HUDEP-2 (cell line): ENCODE measurements at regions not wholly inside any gene's neighbourhood (a gene's known extent, or its start where the extent isn't known, plus 50 kb on each side); places are given as distances from the start of the nearest gene placed in this dataset.

Experiments
- DNase-seq, 76 experiments: peaks; one replicate each; lab custom pipeline; 2025; ENCODE audit not compliant: unreplicated experiment in 76 of 76; lab: John Stamatoyannopoulos, UW

DNA sequence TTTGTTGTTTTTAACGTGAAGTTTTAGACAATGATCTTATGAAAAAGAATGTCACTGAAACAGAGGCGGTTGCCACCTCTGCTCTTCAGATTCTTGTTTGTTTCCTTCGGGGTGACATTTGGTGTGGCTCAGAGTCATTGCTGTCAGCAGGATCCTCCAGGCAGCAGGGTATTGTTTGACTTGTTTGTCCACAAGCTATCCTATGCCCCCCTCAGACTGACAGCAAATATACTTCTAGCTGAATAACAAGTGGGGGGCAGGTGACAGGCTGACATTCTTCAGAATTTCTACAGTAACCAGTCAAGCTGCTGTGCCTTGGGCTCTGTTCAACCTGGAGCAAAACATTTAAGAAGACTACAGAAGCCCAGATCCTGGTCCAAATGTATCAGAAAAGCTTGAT lies 383.3 kb downstream of the YTHDC2 start:
- no peak for DNase-seq

DNA sequence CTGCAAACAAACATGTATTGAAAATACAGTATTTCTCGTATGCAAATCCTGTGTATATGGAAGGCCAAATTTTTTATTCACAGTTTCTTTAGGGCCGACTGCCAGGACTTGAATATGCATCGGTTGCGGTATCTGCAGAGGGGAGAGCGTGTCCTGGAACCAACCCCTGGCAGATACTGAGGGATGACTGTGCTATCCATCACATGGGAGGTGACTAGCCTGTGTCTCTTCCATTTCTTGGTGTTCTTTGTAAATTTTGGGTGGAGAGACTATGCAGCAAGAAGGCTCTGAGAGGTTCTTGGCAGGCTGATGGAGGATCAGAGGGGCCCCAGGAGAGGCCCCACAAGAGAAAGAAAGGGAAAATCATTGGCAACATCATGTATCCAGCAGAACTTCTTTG lies 384.3 kb downstream of the YTHDC2 start:
- no peak for DNase-seq

DNA sequence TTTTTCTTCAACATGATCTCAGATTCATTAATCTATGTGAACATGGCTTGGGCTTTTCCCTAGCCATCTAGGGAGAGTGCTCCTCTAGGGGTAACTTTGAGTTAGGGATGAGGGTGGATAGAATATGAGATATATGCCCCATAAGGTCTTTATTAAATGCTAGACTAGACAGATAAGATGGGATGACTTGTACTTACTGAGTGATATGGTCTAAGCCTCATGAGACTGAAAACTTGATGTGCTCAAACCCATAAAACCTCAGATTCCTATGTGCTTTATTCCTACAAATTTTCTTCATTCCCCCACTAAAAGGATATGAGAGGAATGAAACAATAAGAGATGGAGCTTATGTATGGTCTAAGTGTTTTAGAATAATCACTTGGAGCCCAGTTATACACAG lies 386.6 kb downstream of the YTHDC2 start:
- DNase-seq = no peak

DNA sequence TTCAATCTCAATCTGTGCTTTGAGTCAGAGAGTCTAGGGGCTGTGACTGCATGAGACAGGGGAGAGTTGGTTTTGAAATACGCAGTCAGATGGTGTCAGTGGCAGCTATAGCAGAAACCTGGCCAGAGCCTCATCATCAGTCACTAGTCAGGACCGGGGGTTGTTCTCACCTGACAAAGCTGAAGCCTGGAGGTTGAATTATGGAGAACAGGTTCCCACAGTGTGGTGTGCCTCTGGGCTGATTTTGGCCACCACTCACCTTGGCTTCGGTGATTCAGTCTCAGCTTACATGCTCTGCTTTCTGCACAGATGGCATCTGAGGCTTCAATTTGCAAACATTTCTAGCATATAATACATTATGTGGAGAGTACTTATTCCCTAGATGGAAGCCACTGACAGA lies 387.3 kb downstream of the YTHDC2 start:
- DNase-seq = no peak

DNA sequence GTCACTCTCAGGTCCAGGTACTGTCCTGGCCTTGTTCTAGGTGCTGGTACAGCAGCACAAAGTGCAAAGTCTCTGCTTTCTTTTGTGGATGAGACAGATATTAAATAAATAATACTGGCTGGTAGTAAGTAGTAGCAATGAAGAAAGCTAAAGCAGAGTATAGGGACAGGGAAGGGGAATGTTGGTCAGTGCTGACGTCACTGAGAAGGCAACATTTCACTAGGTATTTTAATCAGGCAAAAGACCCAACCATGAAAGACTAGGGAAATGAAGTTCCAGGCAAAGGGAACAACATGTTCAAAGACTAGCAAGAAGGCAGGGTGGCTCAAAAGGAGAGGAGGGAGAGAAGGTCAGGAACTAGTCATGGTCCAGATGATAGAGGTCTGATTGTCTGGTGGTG lies 388.2 kb downstream of the YTHDC2 start:
- no peak for DNase-seq

DNA sequence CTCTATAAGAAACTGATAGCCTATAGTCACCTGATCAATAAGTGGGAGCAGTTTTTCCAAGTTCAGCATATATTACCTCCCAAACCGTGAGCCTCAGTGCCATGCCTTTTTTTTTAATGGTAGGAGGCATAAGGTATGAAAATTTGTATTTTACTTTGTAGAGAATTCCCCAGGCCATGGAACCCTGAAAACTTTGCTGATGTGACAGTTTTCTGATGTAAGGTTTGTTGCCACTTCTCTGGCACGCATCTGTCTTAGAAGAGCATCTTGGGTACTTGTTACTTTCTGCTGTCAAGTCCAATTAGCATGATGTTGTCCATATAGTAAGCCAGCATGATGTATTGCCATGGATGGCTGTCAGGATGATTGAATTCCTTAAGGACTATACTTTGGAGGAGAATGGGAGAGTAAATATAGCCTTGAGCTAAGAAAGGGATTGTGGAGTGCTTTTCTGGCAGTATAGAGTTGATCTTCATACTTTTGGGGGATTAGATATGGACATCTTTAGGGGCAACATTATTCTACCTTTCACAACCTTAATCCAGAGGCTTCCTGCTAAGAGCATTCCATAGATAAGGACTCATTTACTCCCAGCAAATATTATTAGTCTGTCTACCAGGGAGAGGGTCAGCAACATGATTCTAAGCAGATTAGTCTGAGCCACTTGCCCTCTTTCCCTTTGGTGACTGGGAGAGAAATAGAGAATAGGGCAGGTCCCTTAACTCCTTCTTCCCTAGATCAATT lies 389.6 kb downstream of the YTHDC2 start:
- DNase-seq = no peak

DNA sequence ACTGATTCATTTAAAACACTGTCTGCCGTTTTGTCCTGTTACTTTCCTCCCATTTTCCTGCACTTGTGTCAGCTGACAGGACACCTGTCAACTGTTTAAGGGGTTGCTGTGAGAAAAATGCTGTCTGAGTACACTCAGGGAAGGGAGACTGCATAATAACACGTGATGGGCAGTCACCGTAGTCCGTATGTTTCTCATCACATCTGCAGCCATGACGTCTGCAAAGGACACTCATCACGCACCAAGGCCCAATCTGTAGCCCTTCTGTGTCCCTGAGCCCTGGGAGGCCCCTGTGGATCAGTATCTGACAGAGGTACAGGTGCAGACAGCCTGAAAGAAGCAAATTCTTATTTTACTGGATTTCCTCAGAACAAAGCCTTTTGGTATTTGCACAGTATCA lies 396.3 kb downstream of the YTHDC2 start:
- no peak for DNase-seq

DNA sequence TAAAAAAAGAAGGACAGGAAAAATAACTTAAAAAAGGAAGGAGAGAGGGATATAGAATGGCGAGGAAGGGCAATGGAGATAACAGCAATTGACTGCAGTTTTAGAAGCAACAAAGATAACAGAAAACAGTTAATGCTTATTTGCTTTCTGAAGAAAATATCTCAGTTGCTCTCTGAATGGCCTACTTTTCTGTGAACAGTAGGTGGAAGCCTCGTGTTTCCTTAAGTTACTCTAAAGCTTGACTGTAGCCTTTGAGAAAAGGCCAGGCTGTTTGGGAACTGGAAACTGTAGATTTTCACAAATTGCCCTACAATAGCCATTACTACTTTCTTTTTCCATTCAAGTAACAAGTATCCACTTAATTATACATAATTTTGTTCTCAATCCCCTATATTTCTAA lies 404.5 kb downstream of the YTHDC2 start:
- no peak for DNase-seq

DNA sequence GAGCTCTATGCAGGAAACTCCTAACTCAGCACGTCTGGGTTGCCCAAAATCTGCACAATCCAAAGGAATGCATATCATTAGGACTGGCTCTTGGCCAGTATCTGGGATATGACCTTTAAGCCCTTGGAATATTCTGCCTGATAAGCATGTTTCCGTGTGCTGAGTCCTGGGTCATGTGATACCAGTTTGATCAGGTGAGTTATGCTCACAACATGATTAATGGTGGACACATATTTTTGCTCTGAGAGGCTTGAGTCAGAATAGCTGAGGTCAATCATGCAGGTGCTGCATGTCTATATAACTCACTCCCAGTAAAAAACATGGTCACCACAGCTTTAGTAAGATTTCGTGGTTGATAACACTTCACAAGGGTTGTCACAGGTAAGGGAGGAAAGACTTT lies 408.8 kb downstream of the YTHDC2 start:
- no peak for DNase-seq

DNA sequence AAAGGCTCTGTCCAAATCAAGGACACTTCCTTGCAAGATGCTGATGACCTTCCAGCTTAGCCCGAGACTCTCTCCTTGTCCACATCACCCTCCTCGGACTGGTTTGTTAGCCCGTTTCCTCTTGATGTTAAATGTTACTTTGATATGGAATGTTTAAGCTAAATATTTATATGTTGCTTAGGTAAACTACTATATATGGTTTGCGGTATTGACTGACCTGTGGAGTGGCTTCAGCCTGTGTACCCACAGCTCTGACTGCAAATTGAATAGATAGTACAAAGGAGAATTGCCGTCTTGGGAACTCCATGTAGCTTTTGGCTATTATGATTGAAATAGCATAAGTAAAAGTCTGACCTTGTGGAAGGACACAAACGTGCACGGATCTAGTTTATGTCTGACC lies 422.0 kb downstream of the YTHDC2 start:
- DNase-seq = no peak

DNA sequence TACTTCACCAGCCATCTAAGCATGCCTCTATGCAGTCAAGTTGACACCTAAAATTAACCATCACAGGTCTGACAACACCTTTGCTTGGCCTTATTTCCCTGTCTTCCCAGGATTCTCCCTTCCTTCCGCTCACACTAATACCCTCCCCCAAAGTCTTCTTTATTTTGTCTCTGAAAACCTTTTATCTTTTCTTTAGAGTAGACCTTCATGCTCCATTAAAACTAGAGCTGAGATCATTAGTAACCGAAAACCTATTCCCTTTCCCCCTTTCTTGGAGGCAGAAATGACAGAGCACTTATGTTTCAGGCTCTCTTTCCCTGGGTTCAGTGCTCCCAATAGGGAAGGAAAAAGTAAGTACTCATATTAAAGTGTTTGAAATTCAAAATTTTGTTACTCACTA lies 423.8 kb downstream of the YTHDC2 start:
- DNase-seq = no peak

DNA sequence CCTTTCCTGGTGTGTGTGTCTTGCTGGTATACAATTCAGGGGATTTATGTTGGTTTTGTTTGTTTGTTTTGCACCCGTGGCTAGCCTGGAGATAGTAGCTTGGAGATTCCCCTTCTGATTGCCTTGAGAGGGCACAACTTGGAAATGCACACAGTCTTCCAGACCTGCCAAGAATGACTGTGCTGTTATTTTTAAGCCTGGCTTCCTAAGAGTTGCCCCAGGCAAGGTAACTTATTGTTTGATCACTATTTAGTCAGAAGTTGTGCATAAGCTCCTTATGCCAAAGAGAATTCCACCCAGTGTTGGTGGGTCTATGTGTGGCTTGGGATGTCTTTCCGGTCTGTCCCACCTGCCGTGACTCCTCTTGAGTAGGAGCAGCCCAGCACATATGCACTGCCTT lies 421.9 kb upstream of the KCNN2 start:
- DNase-seq = no peak

DNA sequence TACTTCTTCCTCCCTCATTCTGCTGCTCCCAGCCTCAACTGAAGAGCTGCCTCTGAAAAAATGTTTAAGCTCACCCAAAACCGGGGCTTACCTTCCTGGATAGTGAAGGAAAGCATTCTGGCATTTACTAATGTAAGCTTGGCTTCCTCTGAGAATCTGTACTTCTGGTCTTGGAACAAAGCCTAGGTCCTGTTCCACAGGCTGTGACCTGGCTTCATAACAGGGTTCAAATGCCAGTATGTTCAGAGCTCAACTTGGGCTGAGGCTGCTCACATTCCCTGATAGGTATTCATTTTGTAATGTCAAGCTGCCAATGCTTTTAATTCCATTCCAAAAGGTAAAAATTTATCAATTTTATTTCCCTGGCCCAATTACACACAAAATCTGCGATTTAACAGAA lies 411.7 kb upstream of the KCNN2 start:
- DNase-seq = no peak

DNA sequence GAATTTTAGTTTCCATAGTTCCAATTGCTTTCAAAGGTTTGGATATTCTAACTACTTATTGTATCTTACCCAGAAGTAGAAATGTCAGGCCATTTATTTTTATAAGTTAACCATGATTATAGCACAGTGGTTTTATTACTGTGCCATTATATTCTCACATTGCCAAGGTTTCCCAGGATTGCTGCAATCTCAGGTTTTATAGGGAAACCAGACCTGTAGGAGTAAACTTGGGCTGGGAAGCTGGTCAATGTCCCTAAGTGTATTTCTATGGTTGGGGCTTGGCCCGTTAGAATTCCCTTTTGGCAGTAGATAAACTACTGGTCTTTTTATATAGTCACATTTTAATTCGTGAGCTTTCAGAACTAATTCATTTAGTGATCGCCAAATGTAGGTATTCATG lies 396.6 kb upstream of the KCNN2 start:
- DNase-seq = no peak

DNA sequence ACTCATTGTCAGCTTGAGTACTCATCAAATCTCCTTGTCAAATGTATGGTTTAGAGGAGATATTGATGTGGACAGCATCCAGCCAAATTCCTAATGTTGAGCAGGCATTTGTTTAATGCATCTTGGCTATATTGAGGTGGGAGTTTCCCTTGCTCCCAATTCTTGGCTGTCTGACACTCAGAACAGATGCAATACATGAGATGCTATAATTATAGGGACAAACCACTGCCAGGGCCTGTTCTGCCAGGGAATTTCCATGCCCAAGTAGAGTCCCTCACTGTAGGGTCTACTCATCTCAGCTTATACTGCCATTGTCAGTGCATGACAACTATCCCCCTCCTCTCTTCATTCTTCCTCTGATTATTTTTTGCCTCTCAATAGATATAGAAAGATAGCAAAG lies 392.0 kb upstream of the KCNN2 start:
- DNase-seq = no peak

DNA sequence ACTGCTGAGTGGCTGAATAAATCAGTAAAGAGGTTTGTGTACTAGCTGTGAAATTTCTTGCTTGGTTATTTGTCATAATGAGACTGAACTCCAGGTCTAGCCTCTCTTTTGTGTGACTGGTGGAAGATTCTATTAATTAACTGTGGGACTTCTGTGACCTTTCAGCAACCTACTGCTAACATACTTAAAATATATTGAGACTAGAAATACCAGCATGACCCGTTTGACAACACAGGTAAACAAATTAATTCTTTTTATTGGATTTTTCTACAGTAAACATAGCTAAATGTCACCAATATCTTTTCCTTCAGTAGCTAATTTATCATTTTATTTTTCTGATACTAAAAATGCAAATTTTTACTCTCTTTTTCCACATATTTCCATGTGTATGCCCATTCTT lies 390.4 kb upstream of the KCNN2 start:
- no peak for DNase-seq

DNA sequence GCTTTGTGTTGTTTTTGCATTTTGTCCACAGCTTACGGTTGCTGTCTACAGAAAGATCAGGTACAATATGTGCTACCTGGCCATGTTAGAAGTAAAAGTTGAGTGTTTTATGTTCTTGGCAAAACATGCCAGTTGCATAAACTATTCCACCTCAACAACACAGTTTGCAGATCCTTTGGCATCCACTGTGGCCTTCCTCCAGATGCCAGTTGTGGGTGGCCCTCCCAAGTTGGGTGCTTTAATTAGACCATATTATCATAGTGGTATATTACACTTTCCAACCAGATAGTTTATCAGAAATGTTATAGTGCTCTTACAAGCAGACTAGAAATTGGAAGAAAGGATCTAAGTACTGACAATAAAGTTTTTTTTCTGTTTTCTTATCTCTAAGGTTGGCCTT lies 386.9 kb upstream of the KCNN2 start:
- no peak for DNase-seq

DNA sequence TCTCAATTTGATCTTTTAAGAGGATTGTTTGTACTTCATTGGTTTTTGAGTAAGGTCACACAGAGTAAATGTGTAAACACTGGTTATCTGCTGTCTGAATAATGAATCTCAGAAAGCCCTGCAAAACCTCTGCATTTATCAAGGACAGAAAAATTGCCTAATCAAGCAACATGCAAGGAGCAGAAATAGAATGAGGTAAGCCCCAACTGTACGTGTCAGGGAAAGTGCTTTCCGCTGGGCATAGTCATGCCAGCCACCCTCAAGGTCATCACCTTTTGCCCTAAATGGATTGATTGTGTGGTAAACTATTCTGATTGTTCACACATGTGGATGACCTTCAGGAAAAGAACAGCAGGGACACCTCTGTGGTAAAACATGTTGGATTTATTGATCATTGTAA lies 376.9 kb upstream of the KCNN2 start:
- DNase-seq = no peak

DNA sequence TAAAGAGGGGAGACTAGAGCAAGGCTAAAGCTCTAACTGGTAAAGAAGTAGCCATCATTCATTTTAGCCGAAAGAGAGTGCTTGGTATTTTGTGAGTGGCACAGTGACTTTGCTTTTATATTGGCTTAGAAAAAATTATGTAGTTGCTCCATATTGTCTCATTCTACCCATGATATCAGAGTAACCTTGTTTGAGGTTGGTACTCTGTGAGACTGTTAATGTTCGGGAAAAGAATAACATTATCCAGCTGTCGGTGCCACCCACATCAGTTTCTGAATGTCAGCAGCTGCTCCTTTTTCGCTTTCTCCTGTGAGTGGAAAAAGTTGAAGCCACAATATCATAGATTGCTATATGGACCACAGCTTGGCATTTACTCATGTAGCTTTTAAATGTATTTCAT lies 376.4 kb upstream of the KCNN2 start:
- no peak for DNase-seq

DNA sequence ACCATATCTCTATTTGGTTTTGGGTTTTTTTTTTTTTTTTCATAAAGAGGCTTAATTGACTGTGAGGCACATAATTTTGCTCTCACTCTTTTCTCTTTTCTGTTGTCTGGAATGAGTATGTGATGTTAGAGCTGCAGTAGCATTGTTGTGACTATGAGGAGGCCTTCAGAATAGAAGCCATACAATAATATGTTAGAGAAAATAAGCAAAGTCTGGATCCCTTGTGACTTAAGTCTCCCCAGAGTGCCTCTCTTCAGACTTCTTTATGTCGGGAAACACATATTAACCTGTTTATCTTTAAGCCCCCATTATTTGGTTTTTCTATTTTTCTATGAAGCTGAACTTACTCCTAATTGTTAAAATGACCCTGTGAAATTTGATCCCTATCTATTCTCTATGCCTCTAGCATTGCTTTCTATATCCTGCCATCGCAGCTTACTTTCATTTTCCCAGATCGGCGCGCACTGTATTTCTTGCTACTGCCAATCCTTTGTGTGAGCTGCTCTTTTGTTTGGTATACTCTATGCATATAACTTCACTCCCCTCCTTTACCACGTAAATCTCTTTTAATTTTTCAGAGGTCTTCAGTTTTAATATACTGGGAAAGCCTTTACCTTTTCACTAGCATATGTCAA lies 372.5 kb upstream of the KCNN2 start:
- no peak for DNase-seq

DNA sequence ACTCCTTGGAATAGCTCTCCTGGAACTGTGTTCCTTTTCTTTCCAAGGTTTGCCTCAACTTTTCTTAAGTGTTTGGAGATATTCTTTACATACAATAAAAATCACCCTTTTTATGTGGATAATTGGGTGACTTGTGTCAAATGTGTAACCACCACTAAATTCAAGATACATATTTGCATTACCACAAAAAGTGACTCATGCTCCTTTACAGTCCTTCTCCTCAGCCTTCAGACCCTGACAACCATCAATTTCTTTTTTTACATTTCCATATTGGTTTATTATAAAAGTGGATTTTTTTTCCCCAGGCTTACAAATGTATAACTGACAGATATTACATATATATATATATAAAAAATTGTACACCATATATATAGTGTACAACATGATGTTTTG lies 372.0 kb upstream of the KCNN2 start:
- no peak for DNase-seq

DNA sequence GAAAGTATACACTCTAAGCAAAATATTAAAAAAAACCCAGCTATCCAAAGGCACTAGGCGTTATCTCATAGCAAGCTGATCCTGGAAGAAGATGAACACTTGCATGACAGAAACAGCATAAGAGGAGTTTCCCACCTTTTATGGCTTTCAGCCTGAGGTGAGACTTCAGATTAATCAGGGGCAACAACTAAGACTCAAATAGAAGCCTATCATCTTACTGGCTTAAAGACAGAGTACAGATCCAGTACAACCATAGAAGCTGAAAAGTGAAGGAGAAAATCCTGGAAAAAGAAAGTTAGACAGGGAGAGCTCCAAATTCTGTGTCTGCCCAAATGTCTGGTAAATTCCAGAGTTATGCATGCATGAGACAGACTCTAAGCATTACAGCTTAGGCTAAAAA lies 360.8 kb upstream of the KCNN2 start:
- no peak for DNase-seq

DNA sequence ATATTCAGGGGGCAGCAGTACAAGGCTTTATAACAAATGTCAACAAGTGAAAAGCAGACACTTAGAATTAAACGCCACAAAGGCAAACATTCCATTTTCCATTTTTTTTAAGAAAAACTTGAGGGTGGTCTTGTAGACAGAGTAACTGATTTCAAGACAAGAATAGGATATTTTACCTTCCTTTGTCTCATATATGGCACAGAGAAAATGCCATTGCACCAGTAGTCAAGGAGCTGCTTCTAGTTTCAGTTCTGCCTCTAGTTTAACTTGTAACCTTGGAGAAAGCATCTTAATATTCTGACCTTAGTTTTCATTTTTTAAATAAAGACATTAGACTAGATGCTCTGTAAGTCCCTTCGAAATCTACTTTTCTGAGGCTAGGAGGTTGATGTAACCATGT lies 355.3 kb upstream of the KCNN2 start:
- DNase-seq = no peak
